Bronchial epithelial cell (primary cell): ENCODE measurements at regions not wholly inside any gene's neighbourhood (a gene's known extent, or its start where the extent isn't known, plus 50 kb on each side); places are given as distances from the start of the nearest gene placed in this dataset.
A peak's percentile ranks its signal among the peaks of the same experiment; 100 is the strongest.

Experiments
- DNase-seq: peaks from one replicate; pipeline ENCODE4 v3.0.0-alpha.2; 2010; ENCODE audit warnings: low read depth
- FAIRE-seq: peaks from 2 replicates; lab custom pipeline; 2011; peaks lifted over from hg19 to GRCh38; lab: Jason Lieb, UNC
- H3K27me3 ChIP-seq: 2 replicates; pipeline ENCODE4 v1.5.1; 2011; ENCODE audit warnings: low read length; ENCODE audit not compliant: control insufficient read depth, insufficient read depth
- H3K36me3 ChIP-seq: 2 replicates; pipeline ENCODE4 v1.5.1; 2011; ENCODE audit warnings: low read length; ENCODE audit not compliant: control insufficient read depth, insufficient read depth
- H3K4me3 ChIP-seq: 2 replicates; pipeline ENCODE4 v1.5.1; 2011; ENCODE audit warnings: mild to moderate bottlenecking, low read depth, low read length, control low read depth
- TF ChIP-seq, protein P1 (sequence below): IDR thresholded peaks from 2 replicates; pipeline ENCODE4 v1.5.1; 2011; ENCODE audit warnings: mild to moderate bottlenecking, moderate library complexity, low read length, control low read depth, inconsistent platforms; ENCODE audit not compliant: insufficient read depth, severe bottlenecking

DNA sequence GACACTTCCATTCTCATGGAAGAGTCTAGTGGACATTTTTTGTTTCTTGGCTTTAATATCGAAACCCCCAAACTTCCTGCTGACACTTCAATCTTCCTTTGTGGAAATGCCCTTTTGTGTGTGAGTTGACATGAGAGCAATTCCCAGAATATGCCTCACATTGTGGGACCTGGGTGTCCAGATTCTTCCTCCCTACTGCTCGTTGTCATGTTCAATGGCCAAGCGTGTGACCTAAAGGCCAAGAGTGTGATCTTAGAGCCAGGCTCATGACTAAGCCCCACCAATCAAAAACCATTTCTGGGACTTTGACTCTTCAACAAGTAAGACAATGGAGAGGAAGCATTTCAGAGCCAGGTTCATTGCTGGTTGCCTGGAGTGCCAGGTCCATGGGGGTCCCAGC lies 52.5 kb upstream of the BMPER start:
- H3K36me3 ChIP-seq, result no peaks in the 10 kb centered on the region
- no peak for FAIRE-seq
- DNase-seq, result no peak
- H3K4me3 ChIP-seq, result no peak overlapping the region
- no peaks in the 10 kb centered on the region for H3K27me3 ChIP-seq
- TF ChIP-seq, protein P1, sequence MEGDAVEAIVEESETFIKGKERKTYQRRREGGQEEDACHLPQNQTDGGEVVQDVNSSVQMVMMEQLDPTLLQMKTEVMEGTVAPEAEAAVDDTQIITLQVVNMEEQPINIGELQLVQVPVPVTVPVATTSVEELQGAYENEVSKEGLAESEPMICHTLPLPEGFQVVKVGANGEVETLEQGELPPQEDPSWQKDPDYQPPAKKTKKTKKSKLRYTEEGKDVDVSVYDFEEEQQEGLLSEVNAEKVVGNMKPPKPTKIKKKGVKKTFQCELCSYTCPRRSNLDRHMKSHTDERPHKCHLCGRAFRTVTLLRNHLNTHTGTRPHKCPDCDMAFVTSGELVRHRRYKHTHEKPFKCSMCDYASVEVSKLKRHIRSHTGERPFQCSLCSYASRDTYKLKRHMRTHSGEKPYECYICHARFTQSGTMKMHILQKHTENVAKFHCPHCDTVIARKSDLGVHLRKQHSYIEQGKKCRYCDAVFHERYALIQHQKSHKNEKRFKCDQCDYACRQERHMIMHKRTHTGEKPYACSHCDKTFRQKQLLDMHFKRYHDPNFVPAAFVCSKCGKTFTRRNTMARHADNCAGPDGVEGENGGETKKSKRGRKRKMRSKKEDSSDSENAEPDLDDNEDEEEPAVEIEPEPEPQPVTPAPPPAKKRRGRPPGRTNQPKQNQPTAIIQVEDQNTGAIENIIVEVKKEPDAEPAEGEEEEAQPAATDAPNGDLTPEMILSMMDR, result no peak

DNA sequence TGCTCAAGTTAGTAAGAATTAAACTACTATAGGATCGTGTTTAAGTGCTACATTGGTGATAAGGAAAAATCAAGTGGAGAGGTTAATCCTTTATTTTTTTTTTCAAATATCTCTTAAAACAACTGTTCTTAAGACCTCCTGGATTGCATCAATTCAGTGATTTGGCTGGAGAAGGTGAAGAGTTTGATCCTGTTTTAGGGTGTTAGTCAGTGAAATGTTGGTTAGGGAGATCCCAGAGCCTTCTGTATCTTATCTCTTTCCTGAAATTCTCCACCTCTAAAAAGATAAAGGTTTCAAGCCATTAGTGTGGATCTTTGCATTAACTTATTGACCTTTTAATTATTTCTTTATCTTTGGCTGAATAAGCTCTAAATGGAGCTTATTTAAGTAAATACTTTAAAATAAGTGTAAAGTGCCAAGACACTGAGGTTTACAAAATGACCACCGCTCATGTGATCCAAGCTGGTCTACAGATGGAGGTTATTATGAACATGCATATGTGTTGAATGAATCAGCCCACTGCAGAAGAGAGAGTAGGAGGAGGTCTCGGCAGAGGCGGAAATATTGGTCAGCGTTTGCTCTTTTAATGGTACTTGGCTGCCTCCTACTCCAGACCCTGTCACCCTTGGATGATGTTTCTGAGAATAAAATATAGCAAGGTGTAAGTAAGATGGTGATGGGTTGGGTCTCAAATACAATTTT lies 51.8 kb upstream of the BMPER start:
- TF ChIP-seq, protein P1, result no peak
- H3K4me3 ChIP-seq, result no peak overlapping the region
- no peak for FAIRE-seq
- H3K36me3 ChIP-seq, result no peaks in the 10 kb centered on the region
- DNase-seq, result no peak
- no peaks in the 10 kb centered on the region for H3K27me3 ChIP-seq

DNA sequence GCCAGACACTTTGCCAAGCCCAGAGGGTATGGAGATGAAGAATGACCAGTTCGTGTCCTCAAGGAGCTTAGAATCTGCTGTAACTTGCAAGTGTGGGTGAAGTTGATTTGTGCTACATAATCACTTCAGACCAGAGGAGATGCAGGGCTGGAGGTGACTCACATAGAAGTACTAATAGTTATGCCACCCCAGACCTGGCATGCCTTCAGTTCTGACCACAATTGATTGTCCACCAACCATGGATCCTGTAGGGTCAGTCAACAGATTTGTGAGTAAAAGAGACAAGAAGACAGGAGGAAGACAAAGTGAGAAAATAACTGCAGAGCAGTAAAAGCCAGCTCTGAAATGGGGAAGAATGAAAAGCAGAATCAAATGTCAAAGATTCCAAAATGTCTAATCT lies 51.2 kb upstream of the BMPER start:
- DNase-seq, result peak; percentile 38
- H3K4me3 ChIP-seq, result no peak overlapping the region
- no peaks in the 10 kb centered on the region for H3K27me3 ChIP-seq
- no peaks in the 10 kb centered on the region for H3K36me3 ChIP-seq
- no peak for FAIRE-seq
- TF ChIP-seq, protein P1, result no peak

DNA sequence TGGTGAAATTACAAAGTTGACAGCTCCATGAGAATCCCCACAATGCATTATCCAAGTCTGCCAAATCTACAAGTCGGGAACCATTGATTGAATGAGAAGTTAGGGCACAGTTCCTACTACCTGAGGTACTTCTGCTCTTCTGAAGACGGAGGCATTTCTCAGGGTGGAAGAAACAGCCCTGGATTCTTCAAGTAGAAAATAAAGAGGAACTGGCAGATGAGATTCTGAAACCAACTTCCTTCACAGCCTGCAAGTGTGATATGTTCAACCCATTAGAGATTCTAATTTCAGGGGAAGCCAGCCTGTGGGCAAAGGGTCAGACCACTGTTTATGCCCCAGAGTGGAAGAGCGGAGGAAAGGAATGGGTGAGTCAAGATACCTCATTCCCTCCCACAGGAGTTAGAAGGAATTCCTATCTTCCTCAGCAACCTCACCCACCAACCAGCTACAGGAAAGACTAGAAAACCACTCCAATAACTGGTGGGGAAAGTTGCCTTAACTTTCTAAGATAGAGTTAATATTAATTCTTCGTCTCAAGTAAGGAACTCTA lies 50.5 kb upstream of the BMPER start:
- no peak for DNase-seq
- FAIRE-seq, result no peak
- TF ChIP-seq, protein P1, result no peak

More for the DNA sequence above, 50.5 kb upstream of the BMPER start:
- H3K36me3 ChIP-seq, result no peaks in the 10 kb centered on the region
- no peak overlapping the region for H3K4me3 ChIP-seq
- H3K27me3 ChIP-seq, result no peaks in the 10 kb centered on the region
